SK-N-MC (cell line): ENCODE measurements at regions not wholly inside any gene's neighbourhood (a gene's known extent, or its start where the extent isn't known, plus 50 kb on each side); places are given as distances from the start of the nearest gene placed in this dataset.

ENCODE experiments used
- EZH2 ChIP-seq: fragments of 200-600 bp; sonication (generic); IDR thresholded peaks from one replicate; pipeline ENCODE4 v1.6.1; 2017; ENCODE audit warnings: antibody characterized with exemption
- POLR2AphosphoS5 ChIP-seq: IDR thresholded peaks from 2 replicates; pipeline ENCODE4 v1.6.1; 2012; ENCODE audit warnings: mild to moderate bottlenecking, low read depth, low read length, borderline replicate concordance

DNA sequence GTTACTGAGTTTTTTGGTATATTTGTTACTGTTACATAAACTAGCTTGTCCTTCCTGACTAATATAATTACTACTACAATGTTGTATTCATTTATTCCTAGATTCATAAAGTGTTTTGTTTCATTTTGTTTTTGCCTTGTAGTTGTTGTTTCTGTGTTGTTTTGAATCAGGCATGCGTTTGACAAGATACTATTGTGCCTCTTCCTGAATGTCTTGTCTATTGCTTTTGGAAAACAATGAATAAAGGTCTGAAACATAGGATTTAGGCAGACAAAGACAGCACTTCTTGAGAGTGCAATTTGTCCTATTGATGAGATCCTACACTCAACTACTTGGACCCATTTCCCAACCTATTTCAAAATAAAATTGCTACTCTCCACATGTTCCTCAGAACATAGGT lies 630.4 kb upstream of the BOD1L1 start:
- TF ChIP-seq EZH2 (no peak), POLR2AphosphoS5 (no peak)
